ENCODE measurements at regions not wholly inside any gene's neighbourhood (a gene's known extent, or its start where the extent isn't known, plus 50 kb on each side); places are given as distances from the start of the nearest gene placed in this dataset.

DNA sequence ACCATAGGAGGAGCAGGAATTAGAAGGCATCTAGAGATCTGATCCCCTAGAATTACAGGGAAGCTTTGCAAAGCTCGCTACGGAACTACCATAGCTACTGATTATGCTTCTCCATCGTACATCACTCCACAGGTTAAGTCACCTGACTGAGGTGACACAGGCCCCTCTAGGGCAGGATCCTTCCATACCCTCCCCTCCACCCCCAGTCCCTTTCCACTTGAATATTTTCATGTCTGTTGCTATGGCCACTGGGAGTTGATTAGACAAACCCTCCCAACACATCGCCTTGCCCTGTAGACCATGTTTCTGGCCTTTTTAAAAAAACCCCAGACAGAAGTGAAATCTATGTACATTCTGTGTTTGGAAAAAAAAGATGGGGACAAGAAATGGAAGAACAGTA is 287.1 kb downstream of the SOX9 start:
- no TSS peak for BruUV-seq (replicated peaks)

DNA sequence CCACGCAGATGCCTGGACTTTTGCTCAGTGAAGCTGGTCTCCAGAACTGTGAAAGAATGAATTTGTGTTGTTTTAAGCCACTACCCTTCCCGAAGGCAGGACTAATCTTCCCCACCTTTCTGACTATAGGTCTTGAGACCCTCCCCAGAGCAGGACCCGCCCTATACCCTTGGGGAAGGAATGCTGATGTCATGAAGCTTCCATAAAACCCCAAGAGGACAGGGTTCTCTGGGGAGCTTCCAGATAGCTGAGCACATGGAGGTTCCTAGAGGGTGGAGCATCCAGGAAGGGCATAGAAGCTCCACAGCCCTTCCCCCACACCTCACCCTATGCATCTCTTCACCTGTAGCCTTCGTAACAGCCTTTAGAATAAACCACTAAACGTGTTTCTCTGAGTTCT is 287.8 kb downstream of the SOX9 start:
- H3K27ac ChIP-seq (ENCODE audit: low read depth, low read length, poor library complexity, severe bottlenecking): peak overlapping the region; percentile 88
- intact Hi-C loops (cut with micrococcal nuclease; ENCODE audit: unreplicated experiment): no loop called here
- TF ChIP-seq, protein P1, sequence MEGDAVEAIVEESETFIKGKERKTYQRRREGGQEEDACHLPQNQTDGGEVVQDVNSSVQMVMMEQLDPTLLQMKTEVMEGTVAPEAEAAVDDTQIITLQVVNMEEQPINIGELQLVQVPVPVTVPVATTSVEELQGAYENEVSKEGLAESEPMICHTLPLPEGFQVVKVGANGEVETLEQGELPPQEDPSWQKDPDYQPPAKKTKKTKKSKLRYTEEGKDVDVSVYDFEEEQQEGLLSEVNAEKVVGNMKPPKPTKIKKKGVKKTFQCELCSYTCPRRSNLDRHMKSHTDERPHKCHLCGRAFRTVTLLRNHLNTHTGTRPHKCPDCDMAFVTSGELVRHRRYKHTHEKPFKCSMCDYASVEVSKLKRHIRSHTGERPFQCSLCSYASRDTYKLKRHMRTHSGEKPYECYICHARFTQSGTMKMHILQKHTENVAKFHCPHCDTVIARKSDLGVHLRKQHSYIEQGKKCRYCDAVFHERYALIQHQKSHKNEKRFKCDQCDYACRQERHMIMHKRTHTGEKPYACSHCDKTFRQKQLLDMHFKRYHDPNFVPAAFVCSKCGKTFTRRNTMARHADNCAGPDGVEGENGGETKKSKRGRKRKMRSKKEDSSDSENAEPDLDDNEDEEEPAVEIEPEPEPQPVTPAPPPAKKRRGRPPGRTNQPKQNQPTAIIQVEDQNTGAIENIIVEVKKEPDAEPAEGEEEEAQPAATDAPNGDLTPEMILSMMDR (conservative IDR thresholded peaks at IDR 0.05; ENCODE audit: low read depth, low read length): no peak
- no peak for TF ChIP-seq EZH2 (IDR thresholded peaks at IDR 0.05; ENCODE audit: borderline replicate concordance, low read depth, low read length, poor library complexity, severe bottlenecking)
- H3K36me3 ChIP-seq (ENCODE audit: insufficient read depth, low read length, poor library complexity, severe bottlenecking): no peaks in the 10 kb centered on the region
- ChIA-PET CTCF (no interaction called here), POLR2A (ENCODE audit: low non-redundant PET) (no interaction called here)
- DNase-seq (ENCODE audit: low spot score): no peak
- no TSS peak for BruUV-seq (replicated peaks)
- peaks cover 77% of the 10 kb centered on the region for H3K4me1 ChIP-seq (ENCODE audit: insufficient read depth, low read length, poor library complexity, severe bottlenecking)
- no peaks in the 10 kb centered on the region for H3K9me3 ChIP-seq (ENCODE audit: low read depth, low read length, poor library complexity, severe bottlenecking)
- H3K4me3 ChIP-seq (ENCODE audit: low read depth, low read length, poor library complexity, severe bottlenecking): no peak overlapping the region
- no peaks in the 10 kb centered on the region for H3K27me3 ChIP-seq (replicated peaks; ENCODE audit: insufficient read depth, low read depth, low read length, poor library complexity)

More for the DNA sequence above, 287.1 kb downstream of the SOX9 start:
- H3K27ac ChIP-seq (ENCODE audit: low read depth, low read length, poor library complexity, severe bottlenecking): peak overlapping the region; percentile 88
- POLR2A ChIA-PET (ENCODE audit: low non-redundant PET): no interaction called here
- DNase-seq (ENCODE audit: low spot score): peak; percentile 40
- H3K27me3 ChIP-seq (replicated peaks; ENCODE audit: insufficient read depth, low read depth, low read length, poor library complexity): no peaks in the 10 kb centered on the region
- TF ChIP-seq EZH2 (IDR thresholded peaks at IDR 0.05; ENCODE audit: borderline replicate concordance, low read depth, low read length, poor library complexity, severe bottlenecking): no peak
- TF ChIP-seq, protein P1 (conservative IDR thresholded peaks at IDR 0.05; ENCODE audit: low read depth, low read length): no peak
- H3K4me3 ChIP-seq (ENCODE audit: low read depth, low read length, poor library complexity, severe bottlenecking): no peak overlapping the region
- H3K4me1 ChIP-seq (ENCODE audit: insufficient read depth, low read length, poor library complexity, severe bottlenecking): peaks cover 77% of the 10 kb centered on the region
- intact Hi-C loops (cut with micrococcal nuclease; ENCODE audit: unreplicated experiment): loop anchor here (1.0 kb wide), 1 partner anchor 8 kb away; no protein-coding TSS in a partner anchor
- CTCF ChIA-PET: no interaction called here
- no peaks in the 10 kb centered on the region for H3K9me3 ChIP-seq (ENCODE audit: low read depth, low read length, poor library complexity, severe bottlenecking)
- no peaks in the 10 kb centered on the region for H3K36me3 ChIP-seq (ENCODE audit: insufficient read depth, low read length, poor library complexity, severe bottlenecking)

DNA sequence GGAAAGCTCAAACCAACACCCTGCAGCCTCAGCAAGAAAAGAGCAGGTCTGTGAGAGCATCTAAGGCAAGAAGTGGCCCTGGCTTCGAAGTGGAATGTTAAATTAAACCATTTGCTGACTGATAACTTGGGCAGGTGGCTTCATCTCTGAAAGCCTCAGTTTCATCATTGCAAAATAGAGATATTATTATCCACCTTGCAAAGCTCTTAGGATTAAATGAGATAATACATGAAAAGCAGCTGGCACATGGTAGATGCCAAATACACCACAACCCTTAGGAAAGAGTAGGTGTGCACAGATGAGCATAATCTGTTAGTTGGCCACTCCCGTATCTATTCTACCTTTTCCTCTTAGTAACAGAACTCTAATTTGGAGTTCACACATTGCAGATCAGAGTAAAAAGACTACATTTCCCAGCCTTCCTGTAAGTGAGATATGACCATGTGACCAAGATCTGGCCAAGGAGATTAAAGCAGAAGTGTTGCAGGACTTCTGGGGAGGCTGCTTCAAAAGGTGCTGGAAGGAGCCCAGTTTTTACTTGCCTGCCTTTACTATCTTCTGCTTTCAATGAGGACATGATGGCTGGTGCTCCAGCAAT is 288.7 kb downstream of the SOX9 start:
- Histone ChIP-seq H3K27ac (ENCODE audit: low read depth, low read length, poor library complexity, severe bottlenecking) (no peak overlapping the region), H3K27me3 (replicated peaks; ENCODE audit: insufficient read depth, low read depth, low read length, poor library complexity) (no peaks in the 10 kb centered on the region), H3K4me3 (ENCODE audit: low read depth, low read length, poor library complexity, severe bottlenecking) (no peak overlapping the region), H3K4me1 (ENCODE audit: insufficient read depth, low read length, poor library complexity, severe bottlenecking) (peaks cover 76% of the 10 kb centered on the region), H3K36me3 (ENCODE audit: insufficient read depth, low read length, poor library complexity, severe bottlenecking) (no peaks in the 10 kb centered on the region), H3K9me3 (ENCODE audit: low read depth, low read length, poor library complexity, severe bottlenecking) (no peaks in the 10 kb centered on the region)
- TF ChIP-seq, protein P1 (conservative IDR thresholded peaks at IDR 0.05; ENCODE audit: low read depth, low read length): no peak
- CTCF ChIA-PET: no interaction called here
- peak; percentile 40 for DNase-seq (ENCODE audit: low spot score)
- POLR2A ChIA-PET (ENCODE audit: low non-redundant PET): no interaction called here
- BruUV-seq (replicated peaks): no TSS peak
- intact Hi-C loops (cut with micrococcal nuclease; ENCODE audit: unreplicated experiment): no loop called here

Data from A673 (cell line).